DND-41 (cell line): ENCODE measurements at regions not wholly inside any gene's neighbourhood (a gene's known extent, or its start where the extent isn't known, plus 50 kb on each side); places are given as distances from the start of the nearest gene placed in this dataset.

Source experiments
- ATAC-seq: fragments of 200-7000 bp; cut with Tn5 transposase; 3 replicates; pipeline ENCODE4 v1.9.1; 2021; ENCODE audit warnings: low read depth; ENCODE audit not compliant: insufficient read depth
- DNase-seq: peaks from one replicate; pipeline ENCODE4 v3.0.0-alpha.2; 2020
- H2AFZ ChIP-seq: 2 replicates; pipeline ENCODE4 v1.6.0; 2012; ENCODE audit warnings: low read depth, low read length
- H3K27ac ChIP-seq: 2 replicates; pipeline ENCODE4 v1.5.1; 2012; ENCODE audit warnings: low read length, inconsistent platforms
- H3K27me3 ChIP-seq: fragments of 200-600 bp; sonication (generic); 2 replicates; pipeline ENCODE4 v1.6.0; 2012; ENCODE audit warnings: low read length, mild to moderate bottlenecking, inconsistent platforms; ENCODE audit not compliant: insufficient read depth, poor library complexity
- H3K36me3 ChIP-seq: 2 replicates; pipeline ENCODE4 v1.5.1; 2012; ENCODE audit warnings: low read length, inconsistent platforms; ENCODE audit not compliant: insufficient read depth
- H3K4me1 ChIP-seq: 2 replicates; pipeline ENCODE4 v1.5.1; 2012; ENCODE audit warnings: mild to moderate bottlenecking, low read length; ENCODE audit not compliant: insufficient read depth
- H3K4me2 ChIP-seq: 2 replicates; pipeline ENCODE4 v1.6.0; 2012; ENCODE audit warnings: mild to moderate bottlenecking, moderate library complexity, low read length, inconsistent platforms; ENCODE audit not compliant: insufficient read depth
- H3K4me3 ChIP-seq, 2 experiments: fragments of 200-600 bp in 1 of 2; shearing (Covaris generic) in 1 of 2; 2 replicates each; pipeline ENCODE4 v1.5.1; 2012 to 2016; ENCODE audit warnings: inconsistent platforms in 2 of 2, low read length in 2 of 2, mild to moderate bottlenecking in 2 of 2, low read depth in 1 of 2, moderate library complexity in 1 of 2
- H3K79me2 ChIP-seq: 2 replicates; pipeline ENCODE4 v1.6.0; 2012; ENCODE audit warnings: low read length, inconsistent platforms; ENCODE audit not compliant: insufficient read depth
- H3K9ac ChIP-seq: 2 replicates; pipeline ENCODE4 v1.6.0; 2012; ENCODE audit warnings: low read depth, mild to moderate bottlenecking, inconsistent platforms, low read length, moderate library complexity
- H3K9me3 ChIP-seq: 2 replicates; pipeline ENCODE4 v1.5.1; 2012; ENCODE audit warnings: low read length, moderate library complexity, mild to moderate bottlenecking, inconsistent platforms; ENCODE audit not compliant: insufficient read depth, severe bottlenecking
- H4K20me1 ChIP-seq: 2 replicates; pipeline ENCODE4 v1.6.0; 2012; ENCODE audit warnings: low read length; ENCODE audit not compliant: insufficient read depth
- CTCF ChIP-seq: IDR thresholded peaks from 2 replicates; pipeline ENCODE4 v1.5.1; 2012; ENCODE audit warnings: borderline replicate concordance, low read length, moderate library complexity, mild to moderate bottlenecking; ENCODE audit not compliant: poor library complexity, severe bottlenecking; ENCODE audit errors: extremely low read depth
- EZH2 ChIP-seq: IDR thresholded peaks from 3 replicates; pipeline ENCODE4 v1.6.1; 2012; ENCODE audit warnings: borderline replicate concordance, low read depth, mild to moderate bottlenecking, moderate library complexity, low read length, inconsistent platforms; ENCODE audit not compliant: severe bottlenecking

- H3K9ac ChIP-seq, result no peak overlapping the region
- no peaks in the 10 kb centered on the region for H3K79me2 ChIP-seq
- no peak overlapping the region for H3K27ac ChIP-seq
Measured at GRCh38 chr7:51368334-51368733, 51.7 kb upstream of the COBL start.

GRCh38 chr7:51367614-51367968 is 51.0 kb upstream of the COBL start:
- Histone ChIP-seq H3K4me3 (no peak overlapping the region), H3K79me2 (no peaks in the 10 kb centered on the region), H3K4me2 (no peak overlapping the region), H3K27ac (no peak overlapping the region), H3K9me3 (no peaks in the 10 kb centered on the region), H2AFZ (no peak overlapping the region), H3K4me1 (no peaks in the 10 kb centered on the region), H4K20me1 (no peaks in the 10 kb centered on the region), H3K27me3 (no peaks in the 10 kb centered on the region), H3K36me3 (no peaks in the 10 kb centered on the region), H3K9ac (no peak overlapping the region)
- DNase-seq (no peak), ATAC-seq (no peak)
- TF ChIP-seq CTCF (no peak), EZH2 (no peak)

More at GRCh38 chr7:51368334-51368733, 51.7 kb upstream of the COBL start:
- TF ChIP-seq CTCF (no peak), EZH2 (no peak)
- H2AFZ ChIP-seq, result no peak overlapping the region
- H3K27me3 ChIP-seq, result no peaks in the 10 kb centered on the region
- ATAC-seq, result no peak
- DNase-seq, result no peak
- no peaks in the 10 kb centered on the region for H4K20me1 ChIP-seq
- H3K4me3 ChIP-seq, result no peak overlapping the region
- no peaks in the 10 kb centered on the region for H3K36me3 ChIP-seq
- H3K9me3 ChIP-seq, result no peaks in the 10 kb centered on the region
- H3K4me1 ChIP-seq, result no peaks in the 10 kb centered on the region
- no peak overlapping the region for H3K4me2 ChIP-seq

DNA sequence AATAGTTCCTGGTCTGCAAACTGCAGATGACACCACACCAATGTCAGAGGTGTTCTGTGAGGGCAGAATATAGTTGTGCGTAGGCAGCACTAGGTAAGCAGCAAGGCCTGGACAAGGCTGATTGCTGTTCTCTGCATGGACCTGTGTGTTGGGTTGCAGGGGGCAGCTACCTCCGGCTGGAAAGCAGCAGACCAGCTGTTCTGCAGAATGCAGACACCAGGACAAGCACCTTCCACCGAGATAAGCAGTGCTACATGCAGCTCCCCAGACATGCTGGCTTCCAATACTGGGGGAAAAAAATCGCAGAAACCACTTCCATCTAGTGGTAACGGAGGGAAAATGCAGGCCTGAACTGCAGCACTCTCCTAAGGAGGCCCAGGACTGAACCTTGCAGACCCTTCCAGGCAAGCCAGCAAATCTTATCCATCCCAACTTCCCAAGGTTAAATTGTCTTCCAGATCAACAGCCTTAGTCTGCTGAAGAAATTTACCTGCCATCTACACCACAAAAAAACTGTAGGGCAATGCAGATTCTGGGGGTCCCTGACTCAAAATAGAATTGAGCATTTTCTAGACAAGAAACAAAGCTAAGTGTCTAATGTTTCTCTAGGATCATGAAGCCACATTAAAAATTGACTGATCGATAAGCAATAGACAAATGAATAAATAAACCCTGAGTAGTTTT is 50.5 kb upstream of the COBL start:
- Histone ChIP-seq H3K9ac (no peak overlapping the region), H3K27me3 (no peaks in the 10 kb centered on the region), H3K4me3 (no peak overlapping the region), H3K36me3 (no peaks in the 10 kb centered on the region), H4K20me1 (no peaks in the 10 kb centered on the region), H3K9me3 (no peaks in the 10 kb centered on the region), H3K4me2 (no peak overlapping the region), H2AFZ (peak overlapping the region; percentile 25), H3K27ac (no peak overlapping the region), H3K4me1 (no peaks in the 10 kb centered on the region), H3K79me2 (no peaks in the 10 kb centered on the region)
- TF ChIP-seq EZH2 (no peak), CTCF (peak; percentile 73)
- peak; percentile 89 for ATAC-seq
- peak; percentile 34 for DNase-seq
